Stimulated activated CD8-positive, alpha-beta memory T cell treated with anti-CD3 and anti-CD28 coated beads, Interleukin-12 subunit alpha, Interleukin-12 subunit beta, amount 100 ng/mL, for 1 hour (primary cell): ENCODE measurements at regions not wholly inside any gene's neighbourhood (a gene's known extent, or its start where the extent isn't known, plus 50 kb on each side); places are given as distances from the start of the nearest gene placed in this dataset.
"Not testable (repeated sequence)": the region's sequence is repeated elsewhere in the genome, so short reads cannot be mapped to it uniquely, and the experiment has no call there.

Source experiments
- DNase-seq: peaks from one replicate; pipeline ENCODE4 v3.0.0-alpha.2; 2020; ENCODE audit warnings: low read depth

DNA sequence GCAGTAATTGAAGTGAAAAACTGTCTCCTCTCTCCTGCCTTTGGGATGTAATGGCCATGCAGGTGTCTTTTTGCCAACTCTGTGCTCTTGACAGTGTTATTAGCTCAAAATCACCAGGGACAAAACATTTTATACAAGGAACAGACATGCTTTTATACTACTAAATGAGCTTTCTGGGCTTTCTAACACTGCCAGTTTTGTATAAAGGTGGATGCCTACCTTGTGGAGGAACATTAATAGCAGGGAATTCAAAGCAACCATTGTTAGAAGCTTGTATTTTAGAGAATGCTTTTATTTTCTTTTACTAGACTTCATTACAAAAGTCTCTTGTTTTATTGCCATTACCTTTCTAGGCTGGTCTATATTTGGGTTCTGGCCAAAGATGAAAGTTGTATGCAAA, 54.7 kb upstream of the ARSJ start:
- no peak for DNase-seq

DNA sequence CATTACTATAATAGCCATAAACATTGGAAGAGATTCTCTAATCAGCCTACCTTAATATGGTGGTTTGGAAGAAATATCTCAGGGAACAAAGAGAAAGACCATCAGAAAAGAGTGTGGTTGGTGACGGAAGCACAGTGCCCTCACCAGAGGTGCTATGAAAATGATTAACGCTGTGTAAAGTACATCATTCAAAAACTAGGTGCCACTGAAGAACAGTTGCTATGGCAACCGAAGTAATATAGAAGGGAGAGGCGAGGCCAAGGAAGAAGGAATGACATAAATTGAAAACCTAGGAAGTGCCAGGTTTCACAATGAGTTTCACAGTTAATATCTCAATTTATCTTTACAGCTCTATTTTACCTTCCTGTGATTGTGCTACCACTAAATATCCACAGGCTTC, 57.0 kb upstream of the ARSJ start:
- no peak for DNase-seq

DNA sequence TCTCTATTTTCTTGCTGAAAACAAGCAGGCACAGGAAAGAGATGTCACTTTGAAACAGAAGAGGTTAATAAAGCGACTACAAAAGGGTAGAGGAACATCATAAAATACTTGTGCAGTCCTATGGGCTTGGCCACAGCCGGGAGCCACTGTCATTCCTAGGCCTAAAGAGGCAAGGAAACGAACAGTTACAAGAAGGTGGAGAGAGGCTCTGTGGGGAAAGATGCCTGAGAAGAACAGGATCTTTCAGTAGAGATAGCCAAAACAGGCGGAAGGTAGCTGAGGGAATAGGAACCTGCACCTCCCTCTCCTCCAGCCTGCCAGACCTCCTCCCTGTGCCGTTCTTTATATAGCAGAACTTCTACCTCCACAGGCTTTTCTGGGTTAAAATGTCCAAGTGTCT, 57.4 kb upstream of the ARSJ start:
- DNase-seq = no peak

- no peak for DNase-seq
Measured at GRCh38 chr4:114037988-114038387, 58.5 kb upstream of the ARSJ start.

- DNase-seq = no peak
Measured at GRCh38 chr4:114038762-114039387, 59.4 kb upstream of the ARSJ start.

DNA sequence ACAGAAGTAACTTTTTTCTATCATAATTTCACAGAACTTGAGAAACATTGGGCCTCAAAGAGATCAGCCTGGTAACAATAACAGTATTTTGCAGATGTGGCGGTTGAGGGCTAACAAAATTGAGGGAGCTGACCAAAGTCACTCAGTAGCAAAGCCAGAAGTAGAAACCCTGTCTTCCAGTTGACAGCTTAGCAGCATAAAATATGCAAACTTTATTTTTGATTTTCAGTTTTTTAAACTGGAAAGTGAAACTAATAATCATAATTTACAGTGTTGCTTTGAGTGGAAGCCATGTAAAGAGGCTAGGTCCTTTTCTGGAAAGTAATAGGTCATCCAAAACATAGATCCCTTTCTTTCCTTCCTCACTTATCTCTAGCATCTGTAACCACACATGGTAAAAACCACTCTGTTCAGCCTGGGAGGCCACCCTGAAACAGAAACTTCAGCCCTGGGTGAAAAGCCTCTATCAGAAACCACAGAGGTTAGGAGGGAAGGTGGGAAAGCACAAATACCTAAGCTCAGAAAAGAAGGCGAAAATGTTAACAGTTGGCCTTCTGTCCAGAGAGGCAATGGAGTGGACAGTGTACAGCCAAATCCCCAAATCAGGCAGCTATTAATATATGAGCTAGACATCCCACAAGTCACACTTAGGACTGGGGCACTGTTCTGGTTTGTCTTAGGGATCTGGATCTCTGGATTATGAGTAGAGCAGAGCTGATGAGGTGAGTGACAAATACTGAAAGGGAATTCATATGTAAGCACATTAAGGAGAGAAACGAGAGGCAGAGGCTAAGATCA, 61.1 kb upstream of the ARSJ start:
- no peak for DNase-seq

DNA sequence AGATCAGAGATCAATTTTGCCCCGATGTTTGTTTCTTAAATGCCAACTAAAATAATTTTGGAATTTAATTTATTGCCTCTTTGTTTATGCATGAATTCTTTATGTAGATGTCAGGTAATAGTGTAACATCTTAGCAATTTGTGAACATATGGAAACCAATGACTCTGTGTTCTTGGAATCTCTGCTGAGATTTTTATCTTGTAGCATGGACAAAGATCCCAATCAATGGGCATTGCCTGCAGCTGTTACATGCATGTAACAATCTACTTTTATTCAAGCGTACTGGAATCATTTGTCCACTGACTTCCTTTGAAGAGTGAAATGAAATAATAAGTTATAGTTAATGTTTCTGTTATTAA, 61.6 kb upstream of the ARSJ start:
- no peak for DNase-seq

DNA sequence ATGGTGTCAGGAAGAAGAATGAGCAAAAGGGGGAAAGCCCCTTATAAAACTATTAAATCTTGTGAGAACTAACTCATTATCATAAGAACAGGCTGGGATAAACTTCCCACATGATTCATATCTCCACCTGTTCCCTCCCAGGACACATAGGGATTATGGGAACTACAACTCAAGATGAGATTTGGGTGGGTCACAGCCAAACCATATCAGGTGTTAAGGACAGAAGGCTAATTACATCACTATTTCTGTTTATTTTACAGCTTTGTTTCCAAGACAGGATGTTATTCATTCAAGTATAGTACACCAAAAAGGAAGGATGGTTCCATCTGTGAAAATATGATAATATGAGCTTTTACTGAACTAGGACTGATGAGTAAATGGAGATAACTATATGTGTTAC, 63.7 kb upstream of the ARSJ start:
- DNase-seq = no peak

GRCh38 chr4:114044351-114044750, 64.9 kb upstream of the ARSJ start:
- not testable (repeated sequence) for DNase-seq

GRCh38 chr4:114046331-114046730, 66.9 kb upstream of the ARSJ start:
- DNase-seq = no peak

GRCh38 chr4:114048154-114048553, 68.7 kb upstream of the ARSJ start:
- DNase-seq = not testable (repeated sequence)

GRCh38 chr4:114052227-114052626, 72.8 kb upstream of the ARSJ start:
- no peak for DNase-seq

- DNase-seq = no peak
Measured at GRCh38 chr4:114056599-114056998, 77.2 kb upstream of the ARSJ start.

- DNase-seq = no peak
Measured at GRCh38 chr4:114057746-114058145, 78.3 kb upstream of the ARSJ start.

- no peak for DNase-seq
Measured at GRCh38 chr4:114062499-114062898, 83.1 kb upstream of the ARSJ start.

DNA sequence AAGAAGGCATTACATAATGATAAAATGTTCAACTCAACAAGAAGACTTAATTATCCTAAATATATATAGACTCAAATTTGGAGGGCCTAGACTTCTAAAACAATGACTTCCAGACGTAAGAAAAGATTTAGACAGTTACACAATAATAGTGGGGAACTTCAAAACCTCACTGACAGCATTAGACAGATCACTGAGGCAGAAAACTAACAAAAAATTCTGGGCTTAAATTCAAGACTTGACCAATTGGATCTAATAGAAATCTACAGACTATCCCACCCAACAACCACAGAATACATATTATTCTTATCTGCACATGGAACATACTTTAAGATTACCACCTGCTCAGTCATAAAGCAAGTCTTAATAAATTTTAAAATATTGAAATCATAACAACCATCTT, 93.3 kb upstream of the ARSJ start:
- no peak for DNase-seq

- DNase-seq = no peak
Measured at GRCh38 chr4:114076899-114077570, 97.6 kb upstream of the ARSJ start.

DNA sequence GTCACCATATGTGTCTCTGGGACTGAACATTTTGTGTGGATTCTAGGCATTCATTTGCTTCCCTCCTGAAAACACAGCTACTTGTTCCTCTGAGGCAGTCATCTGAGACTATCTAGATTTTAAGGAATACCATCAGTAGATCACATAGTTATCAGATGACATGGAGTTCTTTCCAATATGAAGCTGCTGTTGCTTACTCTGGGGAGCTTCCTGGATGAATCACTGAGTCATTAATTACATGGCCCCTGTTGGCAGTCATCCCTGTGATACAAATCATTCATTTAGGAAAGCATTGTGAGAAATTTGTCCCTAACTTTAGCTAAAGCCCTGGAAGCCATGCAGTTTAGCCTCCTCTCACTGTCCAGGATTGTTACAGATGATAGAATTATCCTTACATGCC, 98.2 kb upstream of the ARSJ start:
- no peak for DNase-seq

DNA sequence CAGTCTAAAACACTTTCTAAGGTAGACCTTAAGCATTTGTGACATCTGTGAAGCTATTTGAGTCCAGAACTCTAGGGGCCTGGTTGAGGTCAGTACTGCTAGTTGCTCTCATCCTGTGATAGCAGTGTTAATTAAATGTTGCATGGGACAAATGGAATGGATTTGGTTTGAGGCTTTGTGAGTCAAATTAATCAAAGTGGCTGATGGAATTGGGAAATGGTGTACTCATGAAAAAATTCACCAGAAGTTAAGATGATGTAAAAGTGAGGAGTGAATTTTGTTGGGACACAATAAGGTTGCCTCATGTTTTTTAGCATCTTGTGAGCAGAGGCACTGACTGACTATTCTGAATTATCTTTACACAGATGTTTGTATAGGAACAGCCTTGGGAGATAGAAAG, 99.2 kb upstream of the ARSJ start:
- DNase-seq = no peak

DNA sequence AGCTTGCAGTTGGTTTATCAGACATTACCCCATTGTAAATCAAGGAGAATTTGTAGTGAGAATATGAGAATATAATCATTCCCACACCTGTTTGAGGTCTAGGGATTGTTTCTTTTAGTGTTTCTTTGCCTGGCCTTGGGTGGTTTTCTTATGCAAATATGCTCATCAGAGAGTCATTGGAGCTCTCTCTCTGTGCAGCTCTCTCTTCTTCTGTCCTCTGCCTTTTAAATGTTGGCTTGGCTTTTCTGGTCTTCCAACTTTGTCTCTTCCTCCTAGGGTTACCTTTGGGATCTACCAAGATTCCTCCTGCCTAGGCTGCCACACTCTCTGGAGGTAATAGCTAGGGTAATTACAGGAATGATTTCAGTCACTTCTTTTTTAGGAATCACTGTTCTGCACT, 102.3 kb upstream of the ARSJ start:
- no peak for DNase-seq

DNA sequence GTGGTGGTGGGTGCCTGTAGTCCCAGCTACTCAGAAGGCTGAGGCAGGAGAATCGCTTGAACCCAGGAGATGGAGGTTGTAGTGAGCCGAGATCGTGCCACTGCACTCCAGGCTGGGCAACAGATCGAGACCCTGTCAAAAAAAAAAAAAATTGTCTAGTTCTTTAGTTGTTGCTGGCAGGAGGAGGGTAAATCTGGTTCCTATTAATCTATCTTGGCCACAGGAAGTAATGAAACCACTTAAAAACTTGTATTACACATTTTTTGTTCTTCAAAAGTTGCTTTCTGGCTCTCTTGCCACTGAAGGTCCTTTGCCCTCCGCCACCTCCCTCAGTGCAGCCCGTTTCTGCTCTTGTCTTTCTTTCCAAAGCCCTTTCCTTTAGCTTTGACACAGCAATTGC, 102.9 kb upstream of the ARSJ start:
- no peak for DNase-seq

DNA sequence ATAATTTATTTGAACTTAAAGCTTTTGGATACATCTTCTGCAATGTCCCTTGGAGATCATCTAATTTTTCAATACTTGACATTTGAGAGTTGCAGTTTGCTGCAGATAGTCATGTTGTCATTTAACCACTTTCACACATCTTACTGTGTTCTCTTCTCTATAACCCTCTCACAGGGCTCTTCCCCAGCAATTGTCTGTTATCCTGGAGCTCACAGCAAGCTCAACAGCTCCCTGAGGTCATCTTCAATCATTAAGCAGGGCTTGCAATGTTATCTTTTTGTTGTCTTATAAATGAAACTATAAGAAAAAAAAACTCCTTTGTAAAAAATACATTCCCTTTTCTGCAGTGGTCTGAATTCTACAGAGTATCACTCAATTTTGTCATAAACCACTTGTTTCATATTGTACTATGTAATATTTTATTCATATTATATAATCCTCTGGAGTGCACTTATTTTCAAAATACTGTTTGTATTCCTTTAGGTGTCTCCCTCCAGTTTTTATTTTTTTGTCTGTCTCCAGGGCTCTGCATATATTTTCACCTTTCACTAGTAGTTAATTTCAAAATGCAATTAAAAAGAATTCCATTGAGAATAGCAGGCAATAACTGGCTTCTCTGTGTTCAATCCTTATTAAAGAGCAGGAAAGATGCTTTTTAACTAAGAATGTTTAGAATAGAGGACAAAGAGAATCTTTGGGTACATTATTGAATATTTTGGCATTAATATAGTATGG, 106.3 kb upstream of the ARSJ start:
- DNase-seq = no peak
